ENCODE measurements at regions not wholly inside any gene's neighbourhood (a gene's known extent, or its start where the extent isn't known, plus 50 kb on each side); places are given as distances from the start of the nearest gene placed in this dataset.

DNA sequence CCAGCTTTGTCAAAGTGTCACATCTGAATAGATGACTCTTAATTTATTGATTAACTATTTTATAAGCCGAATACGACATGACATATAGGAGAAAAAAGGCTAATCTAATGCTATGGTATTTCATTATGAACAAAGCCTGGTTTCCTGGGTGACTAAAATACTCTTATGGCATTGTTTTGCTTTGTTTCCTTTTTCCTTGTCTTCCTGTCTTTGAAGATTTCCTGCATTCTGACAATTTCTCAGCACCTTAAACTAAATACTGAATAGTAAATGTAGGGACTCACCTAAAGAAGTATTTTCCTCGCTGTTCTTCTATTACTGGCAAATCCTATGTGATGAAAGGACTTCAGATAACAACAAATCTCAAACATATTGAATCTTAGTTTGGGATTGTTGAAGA is 1284.5 kb downstream of the EFNA5 start:
- in situ Hi-C loops (cut with MboI; ENCODE audit: low sequenced_read_pairs) (no loop called here), dilution Hi-C loops (cut with HindIII; ENCODE audit: low sequenced_read_pairs, unreplicated experiment) (no loop called here), intact Hi-C loops (cut with micrococcal nuclease) (no loop called here)
- Histone ChIP-seq H2BK120ac (ENCODE audit: low read depth, low read length) (no peak overlapping the region), H3K56ac (ENCODE audit: extremely low read depth, insufficient read depth, low read length) (no peak overlapping the region), H3K18ac (ENCODE audit: low read depth, low read length) (no peak overlapping the region), H3K4me1 (ENCODE audit: control insufficient read depth, insufficient read depth, low read length) (no peaks in the 10 kb centered on the region), H3K4me3 (ENCODE audit: insufficient read depth, low read depth, low read length) (no peak overlapping the region), H3K9me1 (ENCODE audit: insufficient read depth, low read length) (no peaks in the 10 kb centered on the region), H4K5ac (ENCODE audit: low read depth, low read length) (no peak overlapping the region), H3K4ac (ENCODE audit: low read depth, low read length) (no peak overlapping the region), H2AFZ (replicated peaks; ENCODE audit: low read length, poor library complexity) (no peak overlapping the region), H4K8ac (ENCODE audit: low read depth in 2 of 2, low read length in 2 of 2) (no peak overlapping the region), H2BK5ac (ENCODE audit: low read depth, low read length, poor library complexity, severe bottlenecking) (no peak overlapping the region), H2BK15ac (ENCODE audit: low read depth, low read length) (no peak overlapping the region), H4K91ac (ENCODE audit: insufficient read depth, low read depth, low read length) (no peak overlapping the region), H2AK9ac (replicated peaks; ENCODE audit: low read depth, low read length, poor library complexity) (no peak overlapping the region), H4K20me1 (ENCODE audit: insufficient read depth, low read length) (no peaks in the 10 kb centered on the region), H3K27me3 (ENCODE audit: control insufficient read depth, insufficient read depth, low read length) (no peaks in the 10 kb centered on the region), H2BK20ac (ENCODE audit: low read depth, low read length) (no peak overlapping the region), H3K9me3 (ENCODE audit: control insufficient read depth, insufficient read depth, low read length) (no peaks in the 10 kb centered on the region), H3K36me3 (ENCODE audit: control insufficient read depth, insufficient read depth, low read length) (no peaks in the 10 kb centered on the region), H3K4me2 (ENCODE audit: low read depth, low read length) (no peak overlapping the region), H3K79me1 (ENCODE audit: low read depth in 1 of 2, low read length in 2 of 2) (no peaks in the 10 kb centered on the region), H2AK5ac (ENCODE audit: low read depth, low read length) (no peak overlapping the region), H3K14ac (replicated peaks; ENCODE audit: low read depth, low read length) (no peak overlapping the region), H3K9ac (ENCODE audit: low read depth, low read length) (no peak overlapping the region), H3K23ac (ENCODE audit: low read depth, low read length) (no peak overlapping the region), H3K27ac (ENCODE audit: insufficient read depth, low read length) (no peak overlapping the region)
- TF ChIP-seq CTCF (conservative IDR thresholded peaks at IDR 0.05; ENCODE audit: low read depth, low read length) (no peak), BHLHE40 (IDR thresholded peaks at IDR 0.05; ENCODE audit: low read depth, low read length) (no peak), MXI1 (IDR thresholded peaks at IDR 0.05; ENCODE audit: borderline replicate concordance, low read depth, low read length) (no peak), NFE2L2 (IDR thresholded peaks at IDR 0.05; ENCODE audit: low read depth, low read length) (no peak), SMC3 (IDR thresholded peaks at IDR 0.05; ENCODE audit: low read depth, low read length) (no peak), MAZ (IDR thresholded peaks at IDR 0.05; ENCODE audit: borderline replicate concordance, low read depth, low read length) (no peak), ELK1 (IDR thresholded peaks at IDR 0.05; ENCODE audit: borderline replicate concordance, low read depth, low read length) (no peak), CHD1 (IDR thresholded peaks at IDR 0.05; ENCODE audit: low read depth, low read length) (no peak), POLR2A (IDR thresholded peaks at IDR 0.05; ENCODE audit: low read depth, low read length) (no peak), FOS (IDR thresholded peaks at IDR 0.05; ENCODE audit: low read depth, low read length) (no peak), CEBPB (IDR thresholded peaks at IDR 0.05; ENCODE audit: low read depth, low read length) (no peak), RAD21 (IDR thresholded peaks at IDR 0.05; ENCODE audit: low read length) (no peak), RCOR1 (IDR thresholded peaks at IDR 0.05; ENCODE audit: insufficient replicate concordance, low read length) (no peak), MAFK (IDR thresholded peaks at IDR 0.05; ENCODE audit: low read depth, low read length) (no peak), RFX5 (IDR thresholded peaks at IDR 0.05; ENCODE audit: low read depth, low read length) (no peak)
- TF ChIP-seq, protein P1, sequence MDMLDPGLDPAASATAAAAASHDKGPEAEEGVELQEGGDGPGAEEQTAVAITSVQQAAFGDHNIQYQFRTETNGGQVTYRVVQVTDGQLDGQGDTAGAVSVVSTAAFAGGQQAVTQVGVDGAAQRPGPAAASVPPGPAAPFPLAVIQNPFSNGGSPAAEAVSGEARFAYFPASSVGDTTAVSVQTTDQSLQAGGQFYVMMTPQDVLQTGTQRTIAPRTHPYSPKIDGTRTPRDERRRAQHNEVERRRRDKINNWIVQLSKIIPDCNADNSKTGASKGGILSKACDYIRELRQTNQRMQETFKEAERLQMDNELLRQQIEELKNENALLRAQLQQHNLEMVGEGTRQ (IDR thresholded peaks at IDR 0.05; ENCODE audit: low read depth, low read length) = no peak
- ChIA-PET POLR2A (ENCODE audit: unreplicated experiment) (no interaction called here), CTCF (no interaction called here)
- ATAC-seq (ENCODE audit: low read depth) = no peak
- no CpG with 5 or more reads among the region's 3 CpGs for WGBS, 2 experiments (ENCODE audit: extremely low coverage in 2 of 2, insufficient read length in 1 of 2)
- BruUV-seq (replicated peaks) = no TSS peak
- DNase-seq = no peak

All from IMR-90 (cell line).